Right lung (tissue), 2 donors: ENCODE measurements at regions not wholly inside any gene's neighbourhood (a gene's known extent, or its start where the extent isn't known, plus 50 kb on each side); places are given as distances from the start of the nearest gene placed in this dataset.
"Not testable (repeated sequence)": the region's sequence is repeated elsewhere in the genome, so short reads cannot be mapped to it uniquely, and the experiment has no call there.

ENCODE experiments used
- DNase-seq, 2 donors: peaks; one replicate each; pipeline ENCODE4 v3.0.0-alpha.2; 2013

DNA sequence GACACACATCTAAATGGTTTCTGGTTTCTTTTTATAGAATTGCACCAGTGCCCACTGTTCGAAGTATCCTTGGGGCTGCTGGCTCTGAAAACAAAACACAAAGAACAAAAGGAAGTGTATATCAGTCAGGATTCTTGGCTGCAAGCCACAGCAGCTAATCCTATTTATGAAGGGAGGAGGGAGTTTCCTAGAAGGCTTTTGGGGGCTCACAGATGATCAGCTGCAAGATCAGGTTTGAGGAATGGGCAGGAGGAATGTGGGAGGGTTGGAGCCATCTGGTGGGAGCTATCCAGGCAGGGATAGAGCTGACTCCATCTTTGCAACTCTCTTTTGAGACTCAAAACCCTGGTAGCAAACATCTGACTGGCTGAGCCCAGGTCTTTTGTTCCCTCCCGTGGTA is 118.3 kb upstream of the EEF2KMT start:
- DNase-seq: no peak

DNA sequence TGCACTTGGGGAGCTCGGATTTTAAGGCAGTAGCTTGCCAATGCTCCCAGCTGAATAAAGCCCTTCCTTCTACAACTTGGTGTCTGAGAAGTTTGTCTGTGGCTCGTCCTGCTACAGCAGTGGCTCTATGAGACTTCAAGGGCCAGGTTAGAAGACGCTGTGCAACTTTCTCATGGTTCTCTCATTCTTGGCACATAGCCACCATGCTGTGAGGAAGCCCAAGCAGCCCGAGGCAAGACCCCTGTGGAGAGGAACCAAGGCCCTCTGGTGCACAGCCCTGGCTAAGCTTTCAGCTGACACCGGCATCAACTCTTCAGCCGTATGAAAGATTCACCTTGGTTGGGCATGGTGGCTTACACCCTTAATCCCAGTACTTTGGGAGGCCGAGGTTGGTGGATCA is 116.9 kb upstream of the EEF2KMT start:
- no peak for DNase-seq

DNA sequence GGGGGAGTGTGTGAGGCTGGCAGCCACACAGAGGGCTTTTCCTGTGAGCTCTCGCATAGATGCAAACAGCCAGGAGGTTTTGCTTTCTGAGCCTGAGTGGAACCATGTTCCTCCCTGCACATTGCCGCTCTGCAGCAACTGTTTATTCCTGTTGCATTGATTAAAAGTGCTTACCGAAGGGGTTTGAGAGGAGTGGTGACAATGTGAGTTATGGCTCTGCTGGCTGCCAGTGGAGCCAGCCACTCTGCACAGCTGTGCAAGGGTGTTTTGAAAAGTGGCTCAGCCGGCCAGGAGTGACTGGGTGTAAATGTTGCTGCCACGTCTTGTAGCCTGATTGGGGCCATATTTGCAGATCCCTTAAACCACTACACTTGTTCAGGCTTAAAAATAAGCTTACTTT is 114.9 kb upstream of the EEF2KMT start:
- peak in 1 of 2 donors; percentile 8 for DNase-seq

DNA sequence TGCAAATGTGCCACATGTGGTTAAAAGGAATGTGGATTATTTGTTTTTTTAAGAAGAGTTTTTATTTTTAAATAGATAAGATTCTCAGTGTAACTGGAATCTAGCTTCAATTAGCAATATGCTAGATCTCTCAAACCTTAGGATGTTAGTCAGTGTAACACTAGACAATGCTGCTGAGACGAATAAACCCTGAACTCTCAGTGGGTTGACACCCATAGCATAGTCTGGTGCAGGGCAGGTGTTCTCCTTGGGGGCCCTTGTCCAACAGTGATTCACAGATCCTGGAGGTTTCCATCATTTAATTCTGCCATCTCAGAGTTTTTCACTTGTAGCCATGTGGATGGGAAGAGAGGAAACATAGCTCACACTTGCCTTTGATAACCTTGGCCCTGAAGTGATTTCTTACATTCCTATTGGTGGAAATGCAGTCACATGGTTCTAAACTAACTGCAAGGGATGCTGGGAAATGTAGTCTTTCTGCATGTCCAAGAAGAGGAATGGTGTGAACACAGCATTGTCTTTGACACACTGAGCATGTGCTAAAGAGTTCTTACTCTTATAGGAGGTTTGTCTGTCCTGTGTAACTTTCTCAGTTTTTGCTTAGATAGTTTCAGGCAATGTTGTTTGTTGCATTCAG is 110.4 kb upstream of the EEF2KMT start:
- not testable (repeated sequence) for DNase-seq

DNA sequence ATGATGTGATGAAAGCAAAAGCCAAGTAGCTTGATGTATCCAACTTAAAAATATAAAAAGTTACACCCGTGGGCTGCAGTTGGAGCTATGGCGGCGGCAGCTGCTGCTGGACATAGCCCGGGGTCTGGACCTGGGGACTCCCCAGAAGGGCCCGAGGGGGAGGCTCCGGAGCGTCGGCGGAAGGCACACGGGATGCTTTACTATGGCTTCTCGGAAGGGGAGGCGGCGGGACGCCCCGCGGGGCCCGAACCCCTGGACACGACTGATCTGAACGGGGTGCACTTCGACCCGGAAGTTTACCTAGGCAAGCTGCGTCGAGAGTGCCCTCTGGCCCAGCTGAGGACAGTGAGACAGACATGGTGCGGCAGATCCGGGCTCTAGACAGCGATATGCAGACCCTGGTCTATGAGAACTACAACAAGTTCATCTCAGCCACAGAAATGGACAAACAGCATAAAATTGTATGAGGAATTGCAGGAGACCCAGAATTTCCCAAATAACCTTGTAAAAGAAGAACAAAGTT is 109.5 kb upstream of the EEF2KMT start:
- DNase-seq: no peak

DNA sequence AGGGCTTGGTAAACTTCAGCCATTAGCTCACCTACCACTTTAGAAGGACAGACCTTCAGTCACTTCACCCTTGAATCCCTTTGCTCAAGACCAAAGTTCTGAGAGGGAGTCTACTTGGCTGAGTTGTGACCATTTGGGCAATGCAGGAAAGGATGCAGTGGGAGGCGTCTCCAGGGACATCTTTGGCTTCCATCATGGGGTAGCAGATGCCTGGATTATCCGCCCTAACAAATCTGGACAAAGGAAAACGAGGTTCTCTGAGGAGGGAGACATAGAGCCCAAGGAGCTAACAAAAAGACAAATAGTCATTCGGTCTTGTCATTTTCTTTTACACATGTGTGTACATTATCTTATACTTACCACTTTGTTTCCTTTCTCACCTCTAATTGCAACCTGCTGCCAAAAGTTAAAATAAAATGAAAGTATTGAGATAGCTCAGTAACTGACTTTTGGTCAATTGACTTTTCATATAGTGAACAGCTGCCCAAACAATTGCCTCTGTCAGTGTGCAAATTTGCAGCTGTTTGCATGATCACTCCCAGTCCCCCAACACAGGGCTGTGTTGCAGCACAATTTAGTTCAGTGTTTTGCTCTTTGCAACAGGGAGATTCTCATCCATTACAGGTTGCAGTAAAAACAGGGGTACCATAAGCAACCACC is 108.9 kb upstream of the EEF2KMT start:
- DNase-seq: no peak

DNA sequence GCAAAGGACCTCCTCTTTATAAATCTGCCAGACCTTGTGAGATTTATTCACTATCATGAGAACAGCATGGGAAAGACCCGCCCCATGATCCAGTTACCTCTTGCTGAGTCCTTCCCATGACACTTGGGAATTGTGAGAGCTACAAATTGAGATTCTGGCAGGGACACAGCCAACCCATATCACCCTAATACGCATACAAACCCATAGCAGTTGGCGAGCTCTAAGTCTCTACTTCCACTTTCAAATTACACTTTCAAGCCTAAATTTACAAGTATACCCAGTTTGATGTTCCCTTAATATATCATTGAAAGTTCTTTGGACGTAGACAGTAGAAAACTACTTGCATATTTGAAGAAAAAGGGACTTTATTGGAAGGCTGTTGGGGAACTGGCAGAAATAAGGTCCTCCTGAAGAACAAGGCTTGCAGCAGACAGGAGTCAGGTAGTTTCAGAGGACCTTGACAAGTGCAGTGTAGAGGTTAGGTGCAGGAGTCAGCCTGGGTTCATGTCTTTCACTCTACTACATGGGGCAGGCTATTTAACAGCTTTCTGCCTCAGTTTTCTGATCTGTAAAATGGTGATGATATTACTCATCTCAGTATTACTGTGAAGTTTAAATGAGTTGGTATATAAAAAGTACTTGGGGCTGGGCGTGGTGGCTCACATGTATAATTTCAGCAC is 107.9 kb upstream of the EEF2KMT start:
- no peak for DNase-seq

DNA sequence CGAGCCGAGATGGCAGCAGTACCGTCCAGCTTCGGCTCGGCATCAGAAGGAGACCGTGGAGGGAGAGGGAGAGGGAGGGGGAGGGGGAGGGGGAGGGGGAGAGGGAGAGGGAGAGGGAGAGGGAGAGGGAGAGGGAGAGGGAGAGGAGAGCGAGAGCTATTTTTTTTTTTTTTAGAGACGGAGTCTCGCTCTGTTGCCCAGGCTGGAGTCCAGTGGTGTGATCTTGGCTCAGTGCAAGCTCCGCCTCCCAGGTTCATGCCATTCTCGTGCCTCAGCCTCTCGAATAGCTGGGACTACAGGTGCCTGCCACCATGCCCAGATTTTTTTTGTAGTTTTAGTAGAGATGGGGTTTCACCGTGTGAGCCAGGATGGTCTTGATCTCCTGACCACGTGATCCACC is 106.1 kb upstream of the EEF2KMT start:
- not testable (repeated sequence) for DNase-seq

DNA sequence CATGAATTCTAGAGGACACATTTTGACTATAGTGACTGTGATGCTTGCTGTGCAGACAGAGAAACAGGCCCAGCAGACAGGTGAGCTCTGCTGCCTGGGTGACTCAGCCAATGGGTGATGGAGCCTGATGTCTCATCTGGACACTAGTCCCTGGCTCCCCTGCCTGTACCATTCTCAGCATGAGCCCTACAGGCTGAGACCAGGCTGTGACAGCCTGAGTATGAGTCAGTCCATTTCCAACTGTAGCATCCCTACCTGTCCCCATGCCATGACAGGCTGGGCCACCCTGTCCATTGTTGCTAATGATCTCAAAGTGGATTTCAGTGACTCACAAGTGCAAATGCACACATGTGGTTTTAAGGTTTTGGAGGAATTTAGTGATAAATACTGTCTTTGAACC is 102.5 kb upstream of the EEF2KMT start:
- DNase-seq: no peak

DNA sequence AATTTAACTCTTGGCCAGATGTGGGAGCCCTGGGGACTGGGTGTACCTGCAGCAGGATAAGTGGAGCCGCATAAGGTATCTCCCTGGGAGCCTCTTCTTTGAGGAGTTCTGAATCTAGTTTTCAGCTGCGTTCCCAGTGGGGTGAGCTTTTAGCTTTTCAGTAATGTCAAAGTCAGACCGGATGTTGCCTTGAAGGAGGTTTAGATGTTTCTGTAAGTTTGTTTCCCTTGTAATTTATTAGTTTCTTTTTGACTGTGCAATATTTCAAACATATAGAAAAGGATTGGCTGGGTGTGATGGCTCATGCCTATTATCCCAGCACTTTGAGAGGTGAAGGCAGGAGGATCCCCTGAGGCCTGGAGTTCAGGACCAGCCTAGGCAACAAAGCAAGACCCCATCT is 98.6 kb upstream of the EEF2KMT start:
- no peak for DNase-seq

DNA sequence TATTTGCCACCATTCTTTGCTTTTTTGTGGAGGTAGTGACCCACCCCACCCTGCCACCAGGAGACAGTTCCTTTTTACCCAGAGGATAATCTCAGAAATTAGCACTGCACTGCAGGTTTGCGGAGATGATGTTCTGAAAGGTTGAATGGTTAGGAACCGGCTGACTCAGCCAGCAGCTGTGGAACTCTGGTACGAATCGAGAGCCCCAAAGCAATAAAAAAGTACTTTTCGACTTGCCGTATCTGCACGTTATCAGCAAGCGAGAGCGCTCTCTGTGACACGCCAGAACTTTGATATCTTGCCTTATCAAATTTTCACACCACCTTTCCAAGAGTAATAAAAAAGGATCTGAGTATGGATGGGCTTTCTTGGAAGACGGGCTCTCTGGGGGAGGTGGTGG is 96.3 kb upstream of the EEF2KMT start:
- DNase-seq: no peak

DNA sequence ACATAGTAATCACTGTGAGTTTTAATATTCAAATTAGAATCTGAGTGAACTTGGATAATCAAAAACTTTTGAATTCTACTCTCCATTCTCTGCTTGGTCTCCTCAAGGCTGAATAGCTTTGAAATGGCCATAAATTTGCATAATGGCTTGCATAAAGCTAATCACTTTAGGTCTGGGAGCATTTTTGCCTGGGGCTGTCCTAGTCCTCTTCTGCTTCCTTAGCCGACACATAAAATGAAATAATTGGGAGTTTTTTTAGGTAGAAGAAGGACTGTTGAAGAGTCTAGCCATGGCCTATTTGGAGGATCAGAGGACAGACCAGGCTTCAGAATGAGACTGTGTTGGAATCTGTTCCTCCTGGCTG is 91.4 kb upstream of the EEF2KMT start:
- no peak for DNase-seq

DNA sequence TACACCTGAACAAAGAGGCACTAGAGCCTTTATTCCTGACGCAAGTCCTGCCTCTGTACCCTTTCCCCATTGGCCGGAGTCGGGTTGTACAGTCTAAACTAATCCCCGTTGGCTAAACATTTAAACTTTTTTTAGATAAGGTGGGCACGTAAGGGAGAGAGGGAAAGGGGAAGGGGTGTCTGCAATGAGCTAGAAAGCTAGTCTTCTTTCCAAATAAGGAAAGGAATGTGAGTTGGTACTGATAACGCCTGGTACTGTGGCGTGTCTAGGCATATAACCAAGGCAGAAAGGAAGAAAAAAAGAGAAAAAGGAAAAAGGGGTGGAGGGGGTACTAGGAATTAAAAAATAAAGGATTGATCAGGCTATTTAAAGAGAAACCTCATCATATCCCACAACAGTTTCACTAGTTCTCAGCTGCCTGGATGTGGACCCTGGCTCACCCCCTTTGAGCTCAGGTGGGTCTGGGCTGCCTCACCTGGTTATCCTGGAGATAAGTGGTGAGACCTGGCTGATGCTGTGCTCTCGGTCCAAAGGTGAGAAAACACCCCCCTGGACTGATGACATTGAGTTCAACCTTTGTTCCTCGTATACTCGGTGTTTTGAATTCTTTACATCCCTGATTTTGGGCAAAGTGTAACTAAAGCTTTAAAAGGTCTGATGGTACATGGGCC is 90.9 kb upstream of the EEF2KMT start:
- no peak for DNase-seq

DNA sequence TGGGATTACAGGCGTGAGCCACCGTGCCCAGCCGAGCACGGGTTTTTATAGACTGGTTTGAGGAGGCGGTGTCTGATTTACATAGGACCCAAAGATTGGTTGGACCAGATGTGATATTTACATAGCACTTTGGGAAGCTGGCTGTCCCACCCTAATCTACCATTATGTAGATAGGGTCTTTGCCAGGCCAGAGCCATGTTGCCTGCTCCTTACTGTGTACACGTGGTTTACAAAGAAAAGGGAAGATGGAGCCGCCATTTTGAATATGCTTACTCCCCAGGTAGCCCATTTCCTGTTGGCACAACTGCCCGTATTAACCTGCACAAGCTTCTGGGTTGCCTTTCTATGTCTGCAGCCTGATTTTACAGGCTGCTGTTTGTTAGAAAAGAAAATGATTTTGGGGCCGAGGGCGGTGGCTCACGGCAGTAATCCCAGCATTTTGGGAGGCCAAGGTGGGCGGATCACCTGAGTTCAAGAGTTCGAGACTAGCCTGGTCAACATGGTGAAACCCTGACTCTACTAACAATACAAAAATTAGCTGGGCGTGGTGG is 89.9 kb upstream of the EEF2KMT start:
- no peak for DNase-seq

DNA sequence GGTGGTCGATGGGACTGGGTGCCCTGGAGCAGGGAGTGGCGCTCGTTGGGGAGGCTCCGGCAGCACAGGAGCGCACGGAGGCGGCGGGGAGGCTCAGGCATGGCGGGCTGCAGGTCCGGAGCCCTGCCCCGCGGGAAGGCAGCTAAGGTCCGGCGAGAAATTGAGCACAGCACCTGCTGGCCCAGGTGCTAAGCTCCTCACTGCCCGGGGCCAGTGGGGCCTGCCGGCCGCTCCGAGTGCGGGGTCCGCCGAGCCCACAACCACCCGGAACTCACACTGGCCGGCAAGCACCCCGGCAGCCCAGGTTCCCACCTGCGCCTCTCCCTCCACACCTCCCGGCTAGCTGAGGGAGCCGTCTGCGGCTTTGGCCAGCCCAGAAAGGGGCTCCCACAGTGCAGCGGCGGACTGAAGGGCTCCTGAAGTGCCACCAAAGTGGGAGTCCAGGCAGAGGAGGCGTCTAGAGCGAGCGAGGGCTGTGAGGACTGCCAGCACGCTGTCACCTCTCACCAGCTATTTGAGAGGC is 88.8 kb upstream of the EEF2KMT start:
- DNase-seq: no peak

DNA sequence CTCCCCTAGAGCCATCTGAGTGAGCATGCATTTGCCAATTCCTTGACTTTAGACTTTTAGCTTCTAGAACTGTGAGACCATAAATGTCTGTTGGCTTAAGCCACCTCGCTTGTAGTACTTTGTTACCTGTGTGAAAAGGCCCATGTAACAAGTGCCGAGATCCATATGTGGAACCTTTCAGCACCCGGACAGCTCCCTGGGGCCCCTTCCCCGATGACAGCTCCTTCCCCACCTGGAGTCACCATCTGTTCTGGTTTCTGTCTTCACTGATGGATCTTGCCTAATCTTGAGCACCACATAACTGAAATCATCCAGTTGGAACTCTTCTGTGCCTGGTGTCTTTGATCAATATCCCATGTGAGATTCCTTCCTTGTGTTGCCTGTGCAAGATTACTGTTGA is 78.9 kb upstream of the EEF2KMT start:
- no peak for DNase-seq

DNA sequence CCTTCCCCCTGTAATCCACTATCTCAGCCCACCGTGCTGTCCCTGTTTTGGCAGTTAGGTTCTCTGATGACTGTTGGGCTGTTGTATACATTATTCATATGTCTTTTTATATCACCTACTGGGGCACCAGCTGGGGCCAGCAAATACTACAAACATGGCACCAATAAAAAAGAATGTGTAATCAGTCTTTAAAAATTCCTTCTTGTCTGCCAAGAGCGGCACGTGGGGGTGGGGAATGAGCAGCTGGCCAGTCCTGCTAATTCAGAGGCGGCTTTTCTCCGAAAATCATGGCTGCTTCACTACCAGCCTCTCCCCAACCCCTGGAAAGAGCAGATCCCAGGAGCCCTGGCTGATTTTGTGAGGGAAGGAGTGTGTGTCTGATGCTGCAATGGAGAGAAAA is 77.7 kb upstream of the EEF2KMT start:
- no peak for DNase-seq

DNA sequence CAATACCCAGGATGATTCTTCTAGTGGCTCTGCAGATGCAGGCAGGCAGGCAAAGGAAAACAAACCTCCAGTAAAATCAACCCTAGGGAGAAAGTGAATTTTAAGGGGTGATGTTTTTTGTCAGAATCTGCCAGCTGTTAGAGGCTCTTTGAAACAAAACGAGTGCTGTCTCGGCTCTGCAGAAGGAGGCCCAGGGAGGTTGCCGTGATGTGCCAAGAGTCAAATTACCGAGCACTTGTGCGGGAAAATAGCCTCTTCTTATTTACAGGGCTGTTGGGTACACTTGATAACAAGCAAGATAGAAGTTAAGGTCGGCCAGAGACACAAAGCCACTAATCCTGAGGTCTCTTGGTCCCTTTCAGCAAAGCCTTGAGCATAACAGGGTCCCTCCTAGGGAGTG is 68.9 kb upstream of the EEF2KMT start:
- DNase-seq: no peak

DNA sequence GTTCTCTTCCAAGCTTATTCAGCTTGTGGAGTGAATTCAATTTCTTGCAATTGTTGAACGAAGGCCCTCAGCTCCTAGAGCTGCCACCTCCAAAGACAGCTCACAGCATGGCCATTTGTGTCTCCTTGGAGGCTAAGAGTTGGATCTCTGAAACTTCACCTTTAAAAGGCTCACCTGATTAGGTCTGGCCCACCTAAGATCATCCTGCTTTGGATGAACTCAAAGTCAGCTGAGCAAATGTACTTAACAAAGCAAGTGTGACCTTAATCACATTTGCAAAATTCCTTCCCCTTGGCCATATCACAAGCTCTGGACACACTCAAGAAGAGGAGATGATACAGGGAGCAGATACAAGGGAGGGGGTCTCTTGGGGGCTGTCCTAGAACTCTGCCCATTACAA is 67.8 kb upstream of the EEF2KMT start:
- DNase-seq: not testable (repeated sequence)

DNA sequence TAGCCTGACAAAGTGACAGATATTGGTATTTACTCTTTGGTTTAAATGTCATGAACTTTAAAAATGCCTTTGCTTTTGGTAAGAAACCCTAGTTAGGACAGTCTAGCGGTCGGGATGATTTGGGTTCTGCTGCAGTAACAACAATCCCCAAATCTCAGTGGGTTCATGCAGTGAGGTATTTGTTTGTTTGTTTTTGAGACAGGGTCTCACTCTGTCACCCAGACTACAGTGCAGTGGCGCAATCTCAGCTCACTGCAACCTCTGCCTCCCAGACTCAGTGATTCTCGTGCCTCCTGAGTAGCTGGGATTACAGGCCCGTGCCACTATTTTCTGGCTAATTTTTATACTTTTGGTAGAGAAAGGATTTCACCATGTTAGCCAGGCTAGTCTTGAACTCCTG is 65.2 kb upstream of the EEF2KMT start:
- not testable (repeated sequence) for DNase-seq

DNA sequence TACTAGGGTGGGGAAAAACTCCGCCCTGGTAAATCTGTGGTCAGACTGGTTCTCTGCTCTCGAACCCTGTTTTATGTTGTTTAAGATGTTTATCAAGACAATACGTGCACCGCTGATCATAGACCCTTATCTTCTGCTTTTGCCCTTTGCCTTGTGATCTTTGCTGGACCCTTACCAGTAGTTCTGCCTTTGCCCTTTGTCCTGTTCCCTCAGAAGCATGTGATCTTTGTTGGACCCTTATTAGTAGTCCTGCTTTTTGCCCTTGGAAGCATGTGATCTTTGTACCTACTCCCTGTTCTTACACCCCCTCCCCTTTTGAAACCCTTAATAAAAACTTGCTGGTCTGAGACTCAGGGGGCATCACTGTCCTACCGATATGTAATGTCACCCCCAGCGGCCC is 64.3 kb upstream of the EEF2KMT start:
- not testable (repeated sequence) for DNase-seq

DNA sequence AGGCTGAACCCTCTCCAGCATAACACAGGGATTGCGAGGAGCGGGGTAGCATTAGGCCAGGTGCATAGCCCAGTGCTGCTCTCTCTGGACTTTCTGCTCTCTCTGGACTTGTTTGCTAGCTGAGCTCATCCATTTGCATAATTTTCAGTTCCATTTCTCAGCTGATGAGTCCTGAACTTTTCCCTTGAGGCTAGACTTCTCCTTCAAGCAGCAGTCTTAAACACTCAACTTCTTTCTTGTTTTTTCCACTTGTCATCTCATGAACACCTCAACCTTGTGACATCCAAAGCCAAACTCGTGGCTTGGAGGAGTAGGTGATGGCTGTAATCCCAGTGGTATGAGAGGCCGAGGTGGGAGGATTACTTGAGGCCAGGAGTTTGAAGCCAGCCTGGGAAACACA is 62.4 kb upstream of the EEF2KMT start:
- DNase-seq: not testable (repeated sequence)
